ENCODE measurements at regions not wholly inside any gene's neighbourhood (a gene's known extent, or its start where the extent isn't known, plus 50 kb on each side); places are given as distances from the start of the nearest gene placed in this dataset.

DNA sequence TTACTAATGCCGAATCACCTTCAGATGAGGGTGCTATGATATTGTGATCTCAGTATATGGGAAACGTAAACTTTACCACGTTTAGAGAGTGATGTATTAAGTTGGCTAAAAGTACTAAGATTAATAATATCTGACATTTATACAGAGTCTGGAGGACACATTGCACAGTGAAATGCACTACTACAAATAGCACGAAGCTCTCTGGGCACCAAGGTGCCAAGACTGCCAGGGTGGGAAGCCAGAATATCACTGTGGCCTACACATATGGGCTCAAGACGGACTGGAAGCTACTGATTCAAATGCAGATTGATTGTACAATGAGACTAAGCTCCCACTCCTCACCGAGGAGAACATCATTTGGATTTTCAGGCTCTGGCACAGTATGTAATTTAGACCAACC lies 113.3 kb upstream of the LIPC start:
- no peaks in the 10 kb centered on the region for H3K27me3 ChIP-seq (ENCODE audit: insufficient read depth, low read length)
- H3K4me3 ChIP-seq (replicated peaks in 1 of 2; ENCODE audit: low read depth in 1 of 2, low read length in 2 of 2) = no peak overlapping the region
- RAD21 ChIA-PET (ENCODE audit: low non-redundant PET in 1 of 2, low total read pairs in 2 of 2, uncharacterized antibody in 2 of 2, unreplicated experiment in 2 of 2) = no interaction called here
- H4K20me1 ChIP-seq (ENCODE audit: insufficient read depth) = no peaks in the 10 kb centered on the region
- no peak overlapping the region for H3K27ac ChIP-seq (ENCODE audit: low read depth, low read length)
- DNase-seq (ENCODE audit: low read depth, low spot score) (no peak), ATAC-seq (no peak)
- no peaks in the 10 kb centered on the region for H3K36me3 ChIP-seq (ENCODE audit: control insufficient read depth in 1 of 2, insufficient read depth in 2 of 2, low read length in 2 of 2)
- TF ChIP-seq EZH2phosphoT487 (IDR thresholded peaks at IDR 0.05; ENCODE audit: borderline replicate concordance) = no peak
- TF ChIP-seq CBX3 (IDR thresholded peaks at IDR 0.05; ENCODE audit: low read depth) = no peak
- no peak for TF ChIP-seq SIN3A (IDR thresholded peaks at IDR 0.05; ENCODE audit: low read depth)
- TF ChIP-seq ZFX (IDR thresholded peaks at IDR 0.05) = no peak
- no peak for TF ChIP-seq YY1 (IDR thresholded peaks at IDR 0.05; ENCODE audit: extremely low read depth, insufficient replicate concordance, low read depth, low read length)
- no peak for TF ChIP-seq EZH2 (IDR thresholded peaks at IDR 0.05)
- no peak for TF ChIP-seq TCF7L2 (IDR thresholded peaks at IDR 0.05; ENCODE audit: borderline replicate concordance, extremely low read depth, insufficient read depth, insufficient read length)
- TF ChIP-seq CEBPB (IDR thresholded peaks at IDR 0.05; ENCODE audit: low read depth) = no peak
- TF ChIP-seq, protein P1, sequence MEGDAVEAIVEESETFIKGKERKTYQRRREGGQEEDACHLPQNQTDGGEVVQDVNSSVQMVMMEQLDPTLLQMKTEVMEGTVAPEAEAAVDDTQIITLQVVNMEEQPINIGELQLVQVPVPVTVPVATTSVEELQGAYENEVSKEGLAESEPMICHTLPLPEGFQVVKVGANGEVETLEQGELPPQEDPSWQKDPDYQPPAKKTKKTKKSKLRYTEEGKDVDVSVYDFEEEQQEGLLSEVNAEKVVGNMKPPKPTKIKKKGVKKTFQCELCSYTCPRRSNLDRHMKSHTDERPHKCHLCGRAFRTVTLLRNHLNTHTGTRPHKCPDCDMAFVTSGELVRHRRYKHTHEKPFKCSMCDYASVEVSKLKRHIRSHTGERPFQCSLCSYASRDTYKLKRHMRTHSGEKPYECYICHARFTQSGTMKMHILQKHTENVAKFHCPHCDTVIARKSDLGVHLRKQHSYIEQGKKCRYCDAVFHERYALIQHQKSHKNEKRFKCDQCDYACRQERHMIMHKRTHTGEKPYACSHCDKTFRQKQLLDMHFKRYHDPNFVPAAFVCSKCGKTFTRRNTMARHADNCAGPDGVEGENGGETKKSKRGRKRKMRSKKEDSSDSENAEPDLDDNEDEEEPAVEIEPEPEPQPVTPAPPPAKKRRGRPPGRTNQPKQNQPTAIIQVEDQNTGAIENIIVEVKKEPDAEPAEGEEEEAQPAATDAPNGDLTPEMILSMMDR (IDR thresholded peaks at IDR 0.05 in 2 of 3, conservative IDR thresholded peaks at IDR 0.05 in 1 of 3; ENCODE audit: borderline replicate concordance in 1 of 3, insufficient read depth in 1 of 3, low read depth in 2 of 3, low read length in 2 of 3) = no peak
- TF ChIP-seq SRF (IDR thresholded peaks at IDR 0.05; ENCODE audit: low read depth) = no peak
- no peak for TF ChIP-seq JUND (IDR thresholded peaks at IDR 0.05)
- TF ChIP-seq, protein P2, sequence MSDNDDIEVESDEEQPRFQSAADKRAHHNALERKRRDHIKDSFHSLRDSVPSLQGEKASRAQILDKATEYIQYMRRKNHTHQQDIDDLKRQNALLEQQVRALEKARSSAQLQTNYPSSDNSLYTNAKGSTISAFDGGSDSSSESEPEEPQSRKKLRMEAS (IDR thresholded peaks at IDR 0.05) = no peak
- TF ChIP-seq, protein P3, sequence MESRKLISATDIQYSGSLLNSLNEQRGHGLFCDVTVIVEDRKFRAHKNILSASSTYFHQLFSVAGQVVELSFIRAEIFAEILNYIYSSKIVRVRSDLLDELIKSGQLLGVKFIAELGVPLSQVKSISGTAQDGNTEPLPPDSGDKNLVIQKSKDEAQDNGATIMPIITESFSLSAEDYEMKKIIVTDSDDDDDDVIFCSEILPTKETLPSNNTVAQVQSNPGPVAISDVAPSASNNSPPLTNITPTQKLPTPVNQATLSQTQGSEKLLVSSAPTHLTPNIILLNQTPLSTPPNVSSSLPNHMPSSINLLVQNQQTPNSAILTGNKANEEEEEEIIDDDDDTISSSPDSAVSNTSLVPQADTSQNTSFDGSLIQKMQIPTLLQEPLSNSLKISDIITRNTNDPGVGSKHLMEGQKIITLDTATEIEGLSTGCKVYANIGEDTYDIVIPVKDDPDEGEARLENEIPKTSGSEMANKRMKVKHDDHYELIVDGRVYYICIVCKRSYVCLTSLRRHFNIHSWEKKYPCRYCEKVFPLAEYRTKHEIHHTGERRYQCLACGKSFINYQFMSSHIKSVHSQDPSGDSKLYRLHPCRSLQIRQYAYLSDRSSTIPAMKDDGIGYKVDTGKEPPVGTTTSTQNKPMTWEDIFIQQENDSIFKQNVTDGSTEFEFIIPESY (IDR thresholded peaks at IDR 0.05; ENCODE audit: extremely low read depth, insufficient replicate concordance, low read length) = no peak
- TF ChIP-seq ELF1 (IDR thresholded peaks at IDR 0.05; ENCODE audit: borderline replicate concordance, low read depth) = no peak
- no peak for TF ChIP-seq EGR1 (IDR thresholded peaks at IDR 0.05; ENCODE audit: low read depth)
- TF ChIP-seq POLR2AphosphoS5 (IDR thresholded peaks at IDR 0.05; ENCODE audit: low read depth, low read length) = no peak
- TF ChIP-seq, protein P4, sequence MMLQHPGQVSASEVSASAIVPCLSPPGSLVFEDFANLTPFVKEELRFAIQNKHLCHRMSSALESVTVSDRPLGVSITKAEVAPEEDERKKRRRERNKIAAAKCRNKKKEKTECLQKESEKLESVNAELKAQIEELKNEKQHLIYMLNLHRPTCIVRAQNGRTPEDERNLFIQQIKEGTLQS (IDR thresholded peaks at IDR 0.05) = no peak
- POLR2A ChIA-PET = no interaction called here
- BruUV-seq (replicated peaks) = no TSS peak
- H3K4me2 ChIP-seq (ENCODE audit: low read length) = no peak overlapping the region
- no peak overlapping the region for H3K9ac ChIP-seq (ENCODE audit: low read length)
- CTCF ChIA-PET = no interaction called here
- H3K9me2 ChIP-seq (ENCODE audit: insufficient read depth) = no peaks in the 10 kb centered on the region
- H3K9me3 ChIP-seq (ENCODE audit: control insufficient read depth in 1 of 2, insufficient read depth in 1 of 2, low read depth in 1 of 2, low read length in 2 of 2) = no peaks in the 10 kb centered on the region
- intact Hi-C loops (cut with micrococcal nuclease) = no loop called here
- no peak overlapping the region for H2AFZ ChIP-seq (ENCODE audit: low read depth, low read length, poor library complexity, severe bottlenecking)
- no peaks in the 10 kb centered on the region for H3K79me2 ChIP-seq (ENCODE audit: insufficient read depth, low read length)
- H3K4me1 ChIP-seq (ENCODE audit: control insufficient read depth in 1 of 2, insufficient read depth in 2 of 2, low read length in 2 of 2) = no peaks in the 10 kb centered on the region

Measured in HCT116 (cell line).